Panc1 (cell line): ENCODE measurements at regions not wholly inside any gene's neighbourhood (a gene's known extent, or its start where the extent isn't known, plus 50 kb on each side); places are given as distances from the start of the nearest gene placed in this dataset.

Experiments
- ATAC-seq: fragments of 200-7000 bp; cut with Tn5 transposase; 2 replicates; pipeline ENCODE4 v1.9.1; 2020; ENCODE audit warnings: mild to moderate bottlenecking, moderate library complexity
- BruUV-seq: library from RNA; stranded (reverse); fragments of 400-500 nt; replicated peaks from 2 replicates; lab custom pipeline; 2021; lab: Mats Ljungman, UMichigan
- CTCF ChIA-PET: fragments of 300-600 bp; sonication (Branson Sonifier 250); formaldehyde crosslinking; loops from one replicate; lab custom pipeline; 2022; ENCODE audit warnings: antibody characterized with exemption; lab: Charles Lee
- POLR2A ChIA-PET: fragments of 300-600 bp; sonication (Branson Sonifier 250); formaldehyde crosslinking; loops from one replicate; lab custom pipeline; 2022; ENCODE audit warnings: antibody characterized with exemption; lab: Charles Lee
- DNase-seq: peaks from one replicate; pipeline ENCODE4 v3.0.0-alpha.2; 2010; ENCODE audit warnings: low read depth, low spot score
- H3K27ac ChIP-seq: 2 replicates; pipeline ENCODE4 v1.5.1; 2011; ENCODE audit warnings: mild to moderate bottlenecking, low read length, inconsistent platforms
- H3K27me3 ChIP-seq: fragments of 200-500 bp; sonication (Bioruptor generic); 2 replicates; pipeline ENCODE4 v1.6.0; 2014; ENCODE audit warnings: low read length, inconsistent platforms; ENCODE audit not compliant: control insufficient read depth, insufficient read depth
- H3K36me3 ChIP-seq: fragments of 200-500 bp; sonication (Bioruptor generic); 2 replicates; pipeline ENCODE4 v1.5.1; 2014; ENCODE audit warnings: inconsistent platforms, mild to moderate bottlenecking, low read length, moderate library complexity; ENCODE audit not compliant: control insufficient read depth, insufficient read depth
- H3K4me1 ChIP-seq: 2 replicates; pipeline ENCODE4 v1.5.1; 2011; ENCODE audit warnings: inconsistent platforms, mild to moderate bottlenecking, low read length, moderate library complexity; ENCODE audit not compliant: control insufficient read depth, insufficient read depth
- H3K4me3 ChIP-seq, 2 experiments: 2 replicates each; pipeline ENCODE4 v1.5.1; 2011 to 2012; ENCODE audit warnings: low read depth in 2 of 2, low read length in 2 of 2, mild to moderate bottlenecking in 2 of 2, inconsistent platforms in 1 of 2, moderate library complexity in 1 of 2
- H3K9me3 ChIP-seq: fragments of 200-500 bp; sonication (Bioruptor generic); 2 replicates; pipeline ENCODE4 v1.5.1; 2014; ENCODE audit warnings: low read depth, mild to moderate bottlenecking, inconsistent platforms, low read length, moderate library complexity; ENCODE audit not compliant: control insufficient read depth, insufficient read depth
- POLR2AphosphoS5 ChIP-seq: IDR thresholded peaks from 2 replicates; pipeline ENCODE4 v1.6.1; 2012; ENCODE audit warnings: mild to moderate bottlenecking, low read depth, low read length, moderate library complexity
- SIN3A ChIP-seq: IDR thresholded peaks from 2 replicates; pipeline ENCODE4 v1.6.1; 2012; ENCODE audit warnings: low read depth, mild to moderate bottlenecking, low read length, moderate library complexity, borderline replicate concordance; ENCODE audit not compliant: insufficient read depth
- TCF7L2 ChIP-seq: IDR thresholded peaks from 2 replicates; pipeline ENCODE4 v1.6.1; 2011; ENCODE audit warnings: mild to moderate bottlenecking, low read depth, low read length, inconsistent platforms
- in situ Hi-C: cut with HindIII; loops from 2 replicates; pipeline ENCODE4 v1.10.0; 2016; ENCODE audit warnings: low sequenced_read_pairs, low pct_unique_long_range_greater_than_20kb
- intact Hi-C: fragments of 100-400 bp; cut with micrococcal nuclease; formaldehyde crosslinking; loops from one replicate; pipeline ENCODE4 v1.10.0; 2022; ENCODE audit not compliant: unreplicated experiment
- TF ChIP-seq, protein P1 (sequence below): fragments of 450-650 bp; IDR thresholded peaks from 2 replicates; pipeline ENCODE4 v1.5.1; 2017; ENCODE audit warnings: mild to moderate bottlenecking
- TF ChIP-seq, protein P2 (sequence below), 2 experiments: IDR thresholded peaks; 2 replicates each; pipeline ENCODE4 v1.6.1; 2011 to 2012; ENCODE audit warnings: low read depth in 2 of 2, control low read depth in 1 of 2, low read length in 1 of 2, mild to moderate bottlenecking in 1 of 2, moderate library complexity in 1 of 2; ENCODE audit not compliant: insufficient read depth in 1 of 2

DNA sequence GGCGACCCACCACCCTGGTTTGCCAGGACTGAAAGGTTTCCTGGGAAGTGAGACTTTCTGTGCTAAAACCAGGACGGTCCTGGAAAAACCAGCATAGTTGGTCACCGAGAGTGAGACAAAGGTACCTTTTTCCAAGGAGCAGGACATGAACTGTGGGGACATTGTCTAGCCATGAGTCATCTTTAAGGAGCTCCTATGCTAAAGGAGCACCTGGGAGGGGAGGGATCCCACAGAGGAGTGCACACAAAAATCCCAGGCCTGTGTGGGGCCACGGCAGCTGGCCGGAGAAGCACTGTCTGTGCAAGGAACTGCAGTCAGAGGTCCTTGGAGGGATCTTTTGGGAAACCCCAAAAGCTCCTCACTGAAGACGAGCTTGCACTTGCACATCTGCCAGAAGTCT lies 109.1 kb upstream of the PLEKHG1 start:
- Histone ChIP-seq H3K4me3 (no peak overlapping the region), H3K9me3 (no peaks in the 10 kb centered on the region), H3K4me1 (no peaks in the 10 kb centered on the region), H3K27me3 (no peaks in the 10 kb centered on the region), H3K36me3 (no peaks in the 10 kb centered on the region), H3K27ac (no peak overlapping the region)
- intact Hi-C loops (no loop called here), in situ Hi-C loops (no loop called here)
- ChIA-PET CTCF (no interaction called here), POLR2A (interaction anchor here (0.6 kb wide), 1 partner anchor 95 kb away, joined by 3 read pairs; no protein-coding TSS in a partner anchor)
- ATAC-seq (no peak), DNase-seq (no peak)
- no TSS peak for BruUV-seq
- TF ChIP-seq, protein P1, sequence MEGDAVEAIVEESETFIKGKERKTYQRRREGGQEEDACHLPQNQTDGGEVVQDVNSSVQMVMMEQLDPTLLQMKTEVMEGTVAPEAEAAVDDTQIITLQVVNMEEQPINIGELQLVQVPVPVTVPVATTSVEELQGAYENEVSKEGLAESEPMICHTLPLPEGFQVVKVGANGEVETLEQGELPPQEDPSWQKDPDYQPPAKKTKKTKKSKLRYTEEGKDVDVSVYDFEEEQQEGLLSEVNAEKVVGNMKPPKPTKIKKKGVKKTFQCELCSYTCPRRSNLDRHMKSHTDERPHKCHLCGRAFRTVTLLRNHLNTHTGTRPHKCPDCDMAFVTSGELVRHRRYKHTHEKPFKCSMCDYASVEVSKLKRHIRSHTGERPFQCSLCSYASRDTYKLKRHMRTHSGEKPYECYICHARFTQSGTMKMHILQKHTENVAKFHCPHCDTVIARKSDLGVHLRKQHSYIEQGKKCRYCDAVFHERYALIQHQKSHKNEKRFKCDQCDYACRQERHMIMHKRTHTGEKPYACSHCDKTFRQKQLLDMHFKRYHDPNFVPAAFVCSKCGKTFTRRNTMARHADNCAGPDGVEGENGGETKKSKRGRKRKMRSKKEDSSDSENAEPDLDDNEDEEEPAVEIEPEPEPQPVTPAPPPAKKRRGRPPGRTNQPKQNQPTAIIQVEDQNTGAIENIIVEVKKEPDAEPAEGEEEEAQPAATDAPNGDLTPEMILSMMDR = no peak
- no peak for TF ChIP-seq POLR2AphosphoS5
- TF ChIP-seq, protein P2, sequence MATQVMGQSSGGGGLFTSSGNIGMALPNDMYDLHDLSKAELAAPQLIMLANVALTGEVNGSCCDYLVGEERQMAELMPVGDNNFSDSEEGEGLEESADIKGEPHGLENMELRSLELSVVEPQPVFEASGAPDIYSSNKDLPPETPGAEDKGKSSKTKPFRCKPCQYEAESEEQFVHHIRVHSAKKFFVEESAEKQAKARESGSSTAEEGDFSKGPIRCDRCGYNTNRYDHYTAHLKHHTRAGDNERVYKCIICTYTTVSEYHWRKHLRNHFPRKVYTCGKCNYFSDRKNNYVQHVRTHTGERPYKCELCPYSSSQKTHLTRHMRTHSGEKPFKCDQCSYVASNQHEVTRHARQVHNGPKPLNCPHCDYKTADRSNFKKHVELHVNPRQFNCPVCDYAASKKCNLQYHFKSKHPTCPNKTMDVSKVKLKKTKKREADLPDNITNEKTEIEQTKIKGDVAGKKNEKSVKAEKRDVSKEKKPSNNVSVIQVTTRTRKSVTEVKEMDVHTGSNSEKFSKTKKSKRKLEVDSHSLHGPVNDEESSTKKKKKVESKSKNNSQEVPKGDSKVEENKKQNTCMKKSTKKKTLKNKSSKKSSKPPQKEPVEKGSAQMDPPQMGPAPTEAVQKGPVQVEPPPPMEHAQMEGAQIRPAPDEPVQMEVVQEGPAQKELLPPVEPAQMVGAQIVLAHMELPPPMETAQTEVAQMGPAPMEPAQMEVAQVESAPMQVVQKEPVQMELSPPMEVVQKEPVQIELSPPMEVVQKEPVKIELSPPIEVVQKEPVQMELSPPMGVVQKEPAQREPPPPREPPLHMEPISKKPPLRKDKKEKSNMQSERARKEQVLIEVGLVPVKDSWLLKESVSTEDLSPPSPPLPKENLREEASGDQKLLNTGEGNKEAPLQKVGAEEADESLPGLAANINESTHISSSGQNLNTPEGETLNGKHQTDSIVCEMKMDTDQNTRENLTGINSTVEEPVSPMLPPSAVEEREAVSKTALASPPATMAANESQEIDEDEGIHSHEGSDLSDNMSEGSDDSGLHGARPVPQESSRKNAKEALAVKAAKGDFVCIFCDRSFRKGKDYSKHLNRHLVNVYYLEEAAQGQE (IDR thresholded peaks at IDR 0.05; ENCODE audit: insufficient read depth in 1 of 2, low read depth in 2 of 2, low read length in 1 of 2) = no peak
- TF ChIP-seq TCF7L2 = no peak
- no peak for TF ChIP-seq SIN3A

DNA sequence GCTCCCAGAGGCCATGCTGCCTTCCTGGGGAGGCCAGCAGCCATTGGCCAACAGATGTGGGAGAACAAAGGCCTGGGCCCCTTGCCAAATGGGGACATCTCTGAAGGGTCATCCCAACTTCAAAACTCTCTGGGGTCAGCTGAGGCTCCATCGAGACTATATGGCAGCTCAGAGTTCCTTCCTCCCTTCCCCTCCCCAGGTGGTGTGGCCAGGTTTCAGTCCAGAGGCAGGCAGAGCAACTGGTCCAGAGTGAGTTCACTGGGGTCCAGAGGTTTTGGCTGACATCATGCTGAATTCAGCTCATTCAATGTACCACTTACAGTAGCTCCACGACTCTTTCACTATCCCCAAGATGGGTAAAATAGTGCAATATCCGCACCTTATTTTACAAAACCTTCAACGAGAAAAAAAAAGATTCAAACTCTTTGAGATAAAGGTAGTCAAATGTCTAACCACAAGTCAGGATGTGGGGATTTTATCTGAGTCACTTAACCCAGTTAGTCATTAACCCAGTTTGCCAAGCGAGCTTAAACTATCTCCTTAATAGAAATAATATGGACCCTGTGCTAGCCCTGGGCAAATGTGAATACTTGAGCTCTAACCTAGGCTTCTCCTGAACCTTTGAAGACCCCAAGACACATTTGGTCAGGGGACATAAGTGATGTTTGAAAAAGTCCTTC lies 108.4 kb upstream of the PLEKHG1 start:
- no peak overlapping the region for H3K4me3 ChIP-seq
- no TSS peak for BruUV-seq
- ChIA-PET CTCF (no interaction called here), POLR2A (interaction anchor here (0.6 kb wide), 3 partner anchors 47 to 167 kb away, joined by 3 to 6 read pairs (median 4); no protein-coding TSS in a partner anchor)
- no peak for DNase-seq
- TF ChIP-seq SIN3A (no peak), POLR2AphosphoS5 (no peak), TCF7L2 (no peak)
- TF ChIP-seq, protein P2 (IDR thresholded peaks at IDR 0.05; ENCODE audit: insufficient read depth in 1 of 2, low read depth in 2 of 2, low read length in 1 of 2) = no peak
- TF ChIP-seq, protein P1 = no peak
- ATAC-seq = no peak
- H3K36me3 ChIP-seq = no peaks in the 10 kb centered on the region
- H3K27me3 ChIP-seq = no peaks in the 10 kb centered on the region
- in situ Hi-C loops (no loop called here), intact Hi-C loops (no loop called here)
- H3K27ac ChIP-seq = no peak overlapping the region
- H3K4me1 ChIP-seq = no peaks in the 10 kb centered on the region
- no peaks in the 10 kb centered on the region for H3K9me3 ChIP-seq
